ENCODE measurements at regions not wholly inside any gene's neighbourhood (a gene's known extent, or its start where the extent isn't known, plus 50 kb on each side); places are given as distances from the start of the nearest gene placed in this dataset.
"Not testable (repeated sequence)": the region's sequence is repeated elsewhere in the genome, so short reads cannot be mapped to it uniquely, and the experiment has no call there.

DNA sequence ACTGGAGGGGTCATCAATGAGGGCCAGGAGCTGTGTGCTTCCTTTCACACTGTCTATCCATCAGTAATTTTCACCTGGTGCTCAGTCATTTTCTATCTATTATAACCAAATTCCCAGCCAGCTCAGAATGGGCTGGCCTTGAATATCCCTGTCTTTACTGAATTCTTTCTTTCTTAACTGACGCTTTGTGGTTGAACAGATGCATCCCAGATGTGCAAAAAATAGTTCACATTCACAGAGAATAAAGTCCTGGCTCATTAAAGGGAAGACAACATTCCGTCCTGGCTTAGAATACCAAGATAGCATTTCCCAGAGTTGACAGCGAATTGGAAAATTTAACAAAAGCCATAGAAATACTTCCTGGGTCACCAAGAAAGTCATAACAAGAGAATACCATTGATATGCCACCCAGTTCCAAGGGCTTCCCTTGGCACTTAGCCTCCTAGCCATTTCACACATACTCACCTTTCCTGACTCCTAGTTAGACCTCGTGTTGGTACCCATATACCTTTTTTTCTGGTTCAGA is 164.7 kb downstream of the SPDYE17 start:
- CTCF ChIA-PET, H3K27ac ChIP-seq: not testable (repeated sequence)

DNA sequence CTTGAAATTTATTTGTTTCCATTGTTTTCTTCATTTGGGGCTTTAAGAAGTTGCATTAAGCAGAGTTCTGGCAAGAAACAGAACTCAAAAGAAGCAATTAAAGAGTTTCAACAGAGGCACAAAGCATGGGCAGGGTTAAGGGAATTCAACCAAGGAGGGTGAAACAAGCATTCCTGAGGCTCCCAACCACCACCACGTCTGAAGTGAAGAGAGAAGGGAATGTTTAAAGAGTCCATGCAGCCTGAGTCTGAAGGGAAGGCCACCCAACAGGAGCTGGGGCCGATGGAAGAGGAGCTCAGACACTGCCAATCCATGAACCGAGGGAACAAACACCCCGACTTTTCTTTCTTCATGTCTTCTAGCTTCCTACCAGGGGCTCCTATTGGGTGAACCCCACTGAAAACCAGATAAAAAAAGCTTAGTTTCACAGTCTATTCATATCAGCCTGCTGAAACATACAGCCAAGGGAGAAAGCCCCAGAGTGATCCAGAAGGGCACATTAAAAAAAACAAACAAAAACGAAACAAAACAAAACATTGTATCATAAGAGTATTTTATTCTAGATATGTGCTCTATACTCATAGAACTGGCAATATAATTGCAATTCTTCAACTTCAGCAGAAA is 168.9 kb downstream of the SPDYE17 start:
- H3K27ac ChIP-seq; POLR2A ChIA-PET (ENCODE audit: low non-redundant PET); DNase-seq (ENCODE audit: low spot score); CTCF ChIA-PET: not testable (repeated sequence)

More for the DNA sequence above, 164.7 kb downstream of the SPDYE17 start:
- POLR2A ChIA-PET (ENCODE audit: low non-redundant PET); DNase-seq (ENCODE audit: low spot score): not testable (repeated sequence)

GRCh38 chr7:76862241-76862640 is 169.9 kb downstream of the SPDYE17 start:
- H3K27ac ChIP-seq; POLR2A ChIA-PET (ENCODE audit: low non-redundant PET); CTCF ChIA-PET; DNase-seq (ENCODE audit: low spot score): not testable (repeated sequence)

DNA sequence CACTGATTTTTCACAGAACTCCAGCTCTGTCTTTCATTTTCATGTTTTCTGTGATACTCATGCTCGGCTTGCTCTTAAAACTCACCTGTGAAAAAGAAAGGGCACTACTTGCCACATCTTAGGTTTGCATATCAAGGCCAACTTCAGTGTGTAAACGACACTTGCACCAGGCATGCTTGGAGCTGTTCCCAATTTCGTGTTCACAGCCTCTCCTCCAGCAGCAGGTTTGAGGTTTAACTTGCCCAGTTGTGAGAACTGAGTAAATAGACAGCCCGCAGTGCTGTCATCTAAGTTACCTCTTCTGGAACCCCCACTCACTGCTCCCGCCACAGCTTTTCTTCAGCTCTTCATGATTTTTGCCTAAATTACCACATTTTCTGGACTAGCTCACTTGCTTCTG is 172.2 kb downstream of the SPDYE17 start:
- POLR2A ChIA-PET (ENCODE audit: low non-redundant PET); H3K27ac ChIP-seq; CTCF ChIA-PET; DNase-seq (ENCODE audit: low spot score): not testable (repeated sequence)

DNA sequence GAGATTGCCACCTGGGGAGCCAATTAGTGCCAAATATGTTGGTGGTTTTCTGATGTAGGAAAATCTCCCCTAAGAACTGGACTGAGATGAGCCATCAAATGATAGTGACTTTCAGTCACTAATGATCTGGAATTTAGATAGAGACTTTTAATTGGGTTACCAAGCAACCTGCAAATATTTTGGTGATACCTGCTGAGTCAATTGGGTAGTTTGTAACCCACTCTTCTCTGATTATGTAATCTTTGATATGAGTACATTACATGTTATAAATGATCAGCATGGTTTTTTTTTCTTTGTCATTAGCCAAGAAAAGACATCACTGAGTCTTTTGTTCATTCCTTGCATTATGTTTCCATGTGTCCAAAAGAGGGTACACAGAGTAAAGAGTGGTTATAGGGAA is 177.5 kb downstream of the SPDYE17 start:
- CTCF ChIA-PET; DNase-seq (ENCODE audit: low spot score); POLR2A ChIA-PET (ENCODE audit: low non-redundant PET); H3K27ac ChIP-seq: not testable (repeated sequence)

DNA sequence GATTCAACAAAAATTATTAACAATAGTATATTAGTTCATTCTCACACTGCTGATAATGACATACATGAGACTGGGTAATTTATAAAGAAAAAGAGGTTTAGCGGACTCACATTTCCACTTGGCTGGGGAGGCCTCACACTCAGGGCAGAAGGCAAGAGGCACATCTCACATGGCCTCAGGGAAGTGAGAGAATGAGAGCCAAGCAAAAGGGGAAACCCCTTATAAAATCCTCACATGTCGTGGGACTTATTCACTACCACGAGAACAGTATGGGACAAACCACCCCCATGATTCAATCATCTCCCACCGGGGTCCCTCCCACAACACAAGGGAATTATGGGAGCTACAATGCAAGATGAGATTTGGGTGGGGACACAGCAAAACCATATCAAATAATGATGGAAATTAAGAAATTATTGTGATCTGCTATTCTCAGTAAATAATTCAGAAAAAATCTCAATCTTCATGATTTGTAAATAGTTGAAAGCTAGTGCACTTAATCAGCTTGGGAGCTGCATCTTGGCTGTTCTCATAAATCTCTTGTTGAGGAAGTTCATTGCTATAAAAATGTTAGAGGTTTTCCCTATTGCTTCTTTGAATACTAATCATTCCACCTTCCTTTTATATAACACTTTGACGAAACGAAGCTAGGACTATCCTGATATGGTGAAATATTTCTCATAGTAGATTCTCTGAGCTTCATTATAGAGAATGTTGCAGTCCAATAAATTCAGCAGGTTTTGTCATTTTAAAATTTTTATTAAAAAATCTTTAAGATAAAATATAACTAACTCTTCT is 179.2 kb downstream of the SPDYE17 start:
- CTCF ChIA-PET; H3K27ac ChIP-seq; DNase-seq (ENCODE audit: low spot score); POLR2A ChIA-PET (ENCODE audit: low non-redundant PET): not testable (repeated sequence)

DNA sequence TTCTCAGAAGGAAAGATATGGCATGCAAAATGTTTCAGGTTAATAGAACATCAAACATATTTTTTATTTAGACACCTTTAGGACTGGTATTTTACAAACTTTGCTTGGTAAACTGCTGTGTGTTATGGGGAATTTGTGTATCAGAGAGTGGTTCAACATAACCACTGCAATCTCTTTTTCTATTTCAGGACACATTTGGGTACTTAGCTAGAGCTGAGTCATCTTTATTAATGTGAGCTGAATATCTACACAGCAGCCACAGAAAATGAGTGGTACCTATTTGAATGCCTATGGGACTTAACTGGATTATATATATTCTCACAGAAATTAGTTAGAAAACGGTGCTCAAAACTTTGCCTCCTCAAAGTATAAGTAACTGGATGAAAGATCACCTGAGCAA is 179.8 kb downstream of the SPDYE17 start:
- CTCF ChIA-PET; DNase-seq (ENCODE audit: low spot score); POLR2A ChIA-PET (ENCODE audit: low non-redundant PET); H3K27ac ChIP-seq: not testable (repeated sequence)

GRCh38 chr7:76851617-76852016 is 180.5 kb downstream of the SPDYE17 start:
- H3K27ac ChIP-seq; POLR2A ChIA-PET (ENCODE audit: low non-redundant PET); DNase-seq (ENCODE audit: low spot score); CTCF ChIA-PET: not testable (repeated sequence)

DNA sequence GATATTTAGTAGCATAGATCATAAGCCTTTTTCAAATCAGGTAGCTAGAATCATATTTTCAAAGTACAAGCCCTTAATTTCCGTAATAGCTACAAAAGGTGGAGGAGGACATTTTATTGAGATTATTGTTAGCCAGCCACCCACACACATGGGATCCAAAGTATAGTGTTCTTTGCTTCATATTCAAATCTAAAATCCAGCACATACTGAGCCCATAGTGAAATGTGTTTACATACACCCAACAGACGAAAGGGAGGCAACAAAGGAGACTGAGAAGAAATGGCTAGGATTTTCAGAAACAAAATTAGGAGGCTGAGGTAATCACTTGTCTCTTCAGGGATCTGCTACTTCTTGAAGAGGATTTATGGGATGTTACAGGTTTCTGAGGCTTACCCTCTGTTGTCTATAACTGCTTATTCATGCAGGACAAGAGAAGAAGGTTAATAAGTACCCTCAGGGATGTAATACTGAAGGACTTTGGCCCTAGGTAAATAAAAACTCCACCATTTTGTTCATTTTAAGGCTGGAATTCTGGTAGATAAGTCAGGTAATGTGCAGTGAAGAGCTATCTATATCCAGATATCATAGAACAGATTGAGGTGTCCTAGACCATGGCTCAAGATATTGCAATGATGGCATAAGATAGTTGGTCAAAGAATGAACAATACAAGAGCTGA is 182.1 kb downstream of the SPDYE17 start:
- POLR2A ChIA-PET (ENCODE audit: low non-redundant PET); H3K27ac ChIP-seq; DNase-seq (ENCODE audit: low spot score); CTCF ChIA-PET: not testable (repeated sequence)

- CTCF ChIA-PET; DNase-seq (ENCODE audit: low spot score); POLR2A ChIA-PET (ENCODE audit: low non-redundant PET); H3K27ac ChIP-seq: not testable (repeated sequence)
Measured at GRCh38 chr7:76839879-76840278, 192.3 kb downstream of the SPDYE17 start.

DNA sequence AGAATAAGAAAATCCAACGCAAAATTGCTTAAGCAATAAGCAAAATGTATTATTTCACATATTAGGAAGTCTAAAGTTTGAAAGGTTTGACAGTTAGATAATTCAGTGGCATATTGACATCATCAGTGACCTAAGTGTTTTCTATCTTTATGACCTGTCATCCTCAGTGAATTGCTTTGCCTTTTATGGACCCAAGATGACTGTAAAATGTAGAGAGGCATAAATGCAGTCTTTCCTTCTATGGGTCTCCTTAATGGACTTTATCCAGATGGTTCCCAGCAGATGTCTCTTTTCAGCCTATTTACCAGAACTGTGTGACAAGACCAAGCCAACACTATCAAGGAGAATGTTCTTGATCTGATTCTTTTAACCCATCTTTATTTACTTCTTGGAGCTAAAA is 192.9 kb downstream of the SPDYE17 start:
- POLR2A ChIA-PET (ENCODE audit: low non-redundant PET); DNase-seq (ENCODE audit: low spot score); CTCF ChIA-PET; H3K27ac ChIP-seq: not testable (repeated sequence)

DNA sequence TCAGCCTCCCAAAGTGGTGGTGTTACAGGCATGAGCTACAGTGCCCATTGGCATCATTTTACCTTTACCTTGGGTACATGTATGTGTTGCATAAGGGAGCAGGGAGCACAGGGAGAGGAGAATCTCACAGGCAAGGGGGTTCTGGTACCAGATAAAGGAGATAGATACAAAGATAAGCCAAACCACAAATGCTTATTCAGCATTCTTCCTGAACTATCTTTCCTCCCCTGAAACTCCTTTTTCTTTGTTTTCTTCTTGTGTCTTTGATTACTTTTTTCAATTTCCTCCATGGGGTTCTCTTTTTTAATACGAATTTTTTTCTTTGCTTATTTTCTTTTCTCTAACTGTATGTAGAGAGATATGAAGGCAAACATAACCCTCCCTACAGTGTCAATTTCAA is 193.8 kb downstream of the SPDYE17 start:
- H3K27ac ChIP-seq; POLR2A ChIA-PET (ENCODE audit: low non-redundant PET); CTCF ChIA-PET; DNase-seq (ENCODE audit: low spot score): not testable (repeated sequence)

GRCh38 chr7:76829233-76829632 is 202.2 kb upstream of the POMZP3 start:
- CTCF ChIA-PET; H3K27ac ChIP-seq; POLR2A ChIA-PET (ENCODE audit: low non-redundant PET); DNase-seq (ENCODE audit: low spot score): not testable (repeated sequence)

- CTCF ChIA-PET; DNase-seq (ENCODE audit: low spot score); POLR2A ChIA-PET (ENCODE audit: low non-redundant PET); H3K27ac ChIP-seq: not testable (repeated sequence)
Measured at GRCh38 chr7:76826181-76826580, 199.1 kb upstream of the POMZP3 start.

DNA sequence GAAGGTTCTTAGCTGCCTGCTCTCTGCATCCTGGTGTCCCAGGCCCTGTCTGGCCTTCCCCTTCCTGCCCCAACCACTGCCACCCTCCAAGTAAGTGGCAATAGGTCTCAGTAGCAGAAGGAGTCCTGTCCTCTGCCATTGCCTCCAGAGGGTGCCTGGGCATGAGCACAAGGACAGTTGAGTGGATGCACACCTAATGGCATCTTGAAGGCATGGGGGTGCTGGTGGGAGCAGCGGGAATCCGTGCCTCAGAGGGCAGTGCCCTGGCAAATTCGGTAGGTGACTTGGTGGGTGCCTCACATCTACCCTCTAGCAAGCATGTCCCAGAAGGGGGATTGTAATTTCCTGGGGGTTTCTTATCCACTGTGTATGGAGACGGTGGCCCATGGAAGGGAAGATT is 182.8 kb upstream of the POMZP3 start:
- DNase-seq (ENCODE audit: low spot score); H3K27ac ChIP-seq; POLR2A ChIA-PET (ENCODE audit: low non-redundant PET); CTCF ChIA-PET: not testable (repeated sequence)

- CTCF ChIA-PET; H3K27ac ChIP-seq; DNase-seq (ENCODE audit: low spot score); POLR2A ChIA-PET (ENCODE audit: low non-redundant PET): not testable (repeated sequence)
Measured at GRCh38 chr7:76807588-76808100, 180.6 kb upstream of the POMZP3 start.

DNA sequence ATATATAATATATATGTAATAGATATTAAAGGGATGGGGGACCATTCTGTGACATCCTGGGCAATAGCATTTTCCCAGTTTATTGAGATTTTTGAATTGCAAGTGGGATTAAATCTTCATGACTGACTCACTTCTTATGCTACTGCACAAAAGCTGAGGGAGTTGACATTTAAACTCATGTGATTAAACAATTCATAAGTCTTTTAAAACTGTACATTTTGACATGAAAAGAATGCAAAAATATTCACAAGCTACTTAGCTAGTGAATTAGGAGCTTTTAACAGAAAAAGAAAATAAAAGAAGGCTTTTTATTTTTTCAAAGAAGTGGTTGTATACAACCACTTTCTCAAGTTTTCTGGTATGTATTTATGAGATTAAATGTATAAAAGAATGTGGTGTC is 179.4 kb upstream of the POMZP3 start:
- CTCF ChIA-PET; DNase-seq (ENCODE audit: low spot score): not testable (repeated sequence)

More for the DNA sequence above, 179.4 kb upstream of the POMZP3 start:
- POLR2A ChIA-PET (ENCODE audit: low non-redundant PET); H3K27ac ChIP-seq: not testable (repeated sequence)
